ENCODE measurements at regions not wholly inside any gene's neighbourhood (a gene's known extent, or its start where the extent isn't known, plus 50 kb on each side); places are given as distances from the start of the nearest gene placed in this dataset.

DNA sequence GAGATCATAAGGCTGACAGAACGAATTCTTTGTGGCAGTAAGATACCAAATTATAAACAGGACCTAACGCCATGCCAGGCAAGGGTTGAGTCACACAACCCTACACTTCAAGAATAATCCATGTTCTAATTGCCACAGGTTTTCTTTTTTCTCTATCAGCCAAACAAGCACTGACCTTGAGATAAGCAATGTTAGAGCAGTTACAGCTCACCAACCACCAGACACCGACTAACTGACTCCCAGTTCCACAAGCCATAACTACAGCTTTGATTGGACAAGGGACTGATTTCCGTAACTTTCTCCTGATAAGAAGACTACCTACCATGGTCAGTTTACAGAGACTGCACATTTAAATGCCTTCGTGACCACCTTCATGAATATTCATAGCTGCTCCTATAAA lies 149.6 kb downstream of the PTPRU start:
- RAD21 ChIA-PET (ENCODE audit: unreplicated experiment) = no interaction called here
- H3K79me2 ChIP-seq (ENCODE audit: control insufficient read depth, insufficient read depth, low read length) = no peaks in the 10 kb centered on the region
- TF ChIP-seq SUZ12 (IDR thresholded peaks at IDR 0.05; ENCODE audit: unreplicated experiment) (no peak), GATAD2B (conservative IDR thresholded peaks at IDR 0.05; ENCODE audit: low read depth) (no peak), ZNF207 (IDR thresholded peaks at IDR 0.05; ENCODE audit: borderline replicate concordance) (no peak), PBX3 (IDR thresholded peaks at IDR 0.05; ENCODE audit: insufficient replicate concordance, low read depth, low read length) (no peak), WRNIP1 (IDR thresholded peaks at IDR 0.05; ENCODE audit: borderline replicate concordance, low read depth, low read length) (no peak), MEF2A (IDR thresholded peaks at IDR 0.05; ENCODE audit: insufficient read depth, low read depth, low read length) (no peak), TBL1XR1 (IDR thresholded peaks at IDR 0.05; ENCODE audit: low read depth, low read length) (no peak), SUPT20H (IDR thresholded peaks at IDR 0.05; ENCODE audit: borderline replicate concordance, control insufficient read depth, low read depth, low read length) (no peak), NKRF (conservative IDR thresholded peaks at IDR 0.05) (no peak), PML (IDR thresholded peaks at IDR 0.05; ENCODE audit: low read length) (no peak), TCF12 (IDR thresholded peaks at IDR 0.05; ENCODE audit: low read depth, low read length) (no peak), MTA2 (IDR thresholded peaks at IDR 0.05; ENCODE audit: low read depth) (no peak), ZNF384 (IDR thresholded peaks at IDR 0.05; ENCODE audit: borderline replicate concordance, low read depth, low read length) (no peak), CBX3 (IDR thresholded peaks at IDR 0.05; ENCODE audit: borderline replicate concordance, low read depth) (no peak), CHD2 (IDR thresholded peaks at IDR 0.05; ENCODE audit: borderline replicate concordance, low read depth, low read length) (no peak), MEF2B (IDR thresholded peaks at IDR 0.05; ENCODE audit: partially characterized antibody, poor library complexity, severe bottlenecking) (no peak), TCF3 (IDR thresholded peaks at IDR 0.05; ENCODE audit: borderline replicate concordance, insufficient read depth, low read depth, low read length) (no peak), CHD4 (IDR thresholded peaks at IDR 0.05) (no peak)
- TF ChIP-seq, protein P1, sequence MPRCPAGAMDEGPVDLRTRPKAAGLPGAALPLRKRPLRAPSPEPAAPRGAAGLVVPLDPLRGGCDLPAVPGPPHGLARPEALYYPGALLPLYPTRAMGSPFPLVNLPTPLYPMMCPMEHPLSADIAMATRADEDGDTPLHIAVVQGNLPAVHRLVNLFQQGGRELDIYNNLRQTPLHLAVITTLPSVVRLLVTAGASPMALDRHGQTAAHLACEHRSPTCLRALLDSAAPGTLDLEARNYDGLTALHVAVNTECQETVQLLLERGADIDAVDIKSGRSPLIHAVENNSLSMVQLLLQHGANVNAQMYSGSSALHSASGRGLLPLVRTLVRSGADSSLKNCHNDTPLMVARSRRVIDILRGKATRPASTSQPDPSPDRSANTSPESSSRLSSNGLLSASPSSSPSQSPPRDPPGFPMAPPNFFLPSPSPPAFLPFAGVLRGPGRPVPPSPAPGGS (IDR thresholded peaks at IDR 0.05; ENCODE audit: borderline replicate concordance, insufficient read depth, low read depth, low read length, poor library complexity, severe bottlenecking) = no peak
- DNase-seq (ENCODE audit: low read depth, low spot score) (no peak), ATAC-seq (no peak), FAIRE-seq (no peak)
- H2AFZ ChIP-seq (ENCODE audit: control insufficient read depth, low read depth, low read length) = no peak overlapping the region
- H3K9me3 ChIP-seq (replicated peaks; ENCODE audit: control insufficient read depth, insufficient read depth, low read length) = no peaks in the 10 kb centered on the region
- H3K36me3 ChIP-seq (ENCODE audit: control insufficient read depth in 2 of 2, insufficient read depth in 2 of 2, low read length in 1 of 2) = no peaks in the 10 kb centered on the region
- no peak overlapping the region for H3K27ac ChIP-seq (ENCODE audit: control insufficient read depth, insufficient read depth)
- SMC1A ChIA-PET (ENCODE audit: uncharacterized antibody, unreplicated experiment) = no interaction called here
- WGBS (ENCODE audit: insufficient coverage, insufficient replicate concordance, low lambda C conversion rate, missing lambda C conversion rate) = 13% methylated on average over 5 of the region's 5 CpGs
- no TSS peak for BruUV-seq (replicated peaks)
- H3K4me2 ChIP-seq (ENCODE audit: control insufficient read depth, insufficient read depth) = no peak overlapping the region
- in situ Hi-C loops (cut with MboI) = no loop called here
- no peak overlapping the region for H3K9ac ChIP-seq (ENCODE audit: control insufficient read depth, insufficient read depth, low read length)
- CTCF ChIA-PET = interaction anchor here (1.0 kb wide), 1 partner anchor 13 kb away, joined by 3 read pairs; no protein-coding TSS in a partner anchor
- no peaks in the 10 kb centered on the region for H4K20me1 ChIP-seq (ENCODE audit: control insufficient read depth, insufficient read depth)
- intact Hi-C loops (cut with micrococcal nuclease; ENCODE audit: unreplicated experiment) = no loop called here
- H3K4me3 ChIP-seq = no peak overlapping the region
- H3K27me3 ChIP-seq (replicated peaks in 1 of 2; ENCODE audit: control insufficient read depth in 2 of 2, insufficient read depth in 2 of 2, low read length in 1 of 2) = 0 out of 4 replicates have a peak, but pooled peaks cover 0 to under 1% of the 10 kb centered on the region in 2 experiments
- POLR2A ChIA-PET = no interaction called here
- H3K4me1 ChIP-seq (ENCODE audit: control insufficient read depth, insufficient read depth, low read length) = no peaks in the 10 kb centered on the region
